HG03103 (cell line): ENCODE measurements at regions not wholly inside any gene's neighbourhood (a gene's known extent, or its start where the extent isn't known, plus 50 kb on each side); places are given as distances from the start of the nearest gene placed in this dataset.
"Not testable (repeated sequence)": the region's sequence is repeated elsewhere in the genome, so short reads cannot be mapped to it uniquely, and the experiment has no call there.

Experiments
- ATAC-seq: cut with Tn5 transposase; IDR thresholded peaks from one replicate; pipeline ENCODE4 v1.9.1; 2021; ENCODE audit warnings: low read depth; ENCODE audit not compliant: unreplicated experiment

DNA sequence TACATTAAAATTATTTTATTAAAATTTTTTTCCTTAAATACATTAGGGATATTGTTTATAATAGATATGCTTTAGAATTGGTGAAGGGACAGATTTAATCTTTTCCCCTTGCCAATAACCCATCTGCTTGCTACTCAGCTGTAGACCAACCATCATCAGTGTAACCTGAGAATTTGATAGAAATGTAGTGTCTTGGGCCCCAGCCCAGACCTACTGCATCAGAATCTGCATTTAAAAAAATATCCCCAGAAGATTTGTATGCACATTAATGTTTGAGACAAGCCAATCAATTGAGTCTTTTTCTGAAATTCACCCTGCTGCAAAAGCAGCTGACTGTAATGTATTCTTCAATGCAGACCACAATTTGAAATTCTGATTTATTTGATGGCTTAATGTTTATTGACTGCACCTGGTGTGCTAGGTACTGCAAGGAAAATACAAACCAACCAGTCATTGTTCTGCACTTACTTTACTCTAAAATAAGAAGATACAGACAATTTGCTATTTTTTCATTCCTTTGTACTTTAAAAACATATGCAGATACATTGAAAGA lies 190.7 kb upstream of the SGO1 start:
- no peak for ATAC-seq

DNA sequence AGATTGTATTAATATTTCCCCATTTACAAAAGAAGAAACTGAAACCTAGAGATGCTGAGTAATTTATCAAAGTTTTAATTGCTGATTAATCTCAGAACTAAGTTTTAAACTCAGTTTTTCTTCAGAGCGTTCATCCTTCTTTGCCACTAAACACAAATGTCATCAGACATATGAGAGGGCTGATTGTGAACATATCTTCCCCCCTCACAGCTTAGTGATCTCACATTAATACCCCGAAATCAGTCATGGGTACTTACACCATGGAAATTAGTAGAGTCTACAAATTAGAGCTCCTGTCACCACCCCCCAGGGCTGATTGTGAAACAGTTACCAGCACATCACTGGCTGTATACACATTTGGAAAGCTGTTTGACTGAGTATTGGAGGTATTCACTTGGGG lies 189.3 kb upstream of the SGO1 start:
- no peak for ATAC-seq

- ATAC-seq = not testable (repeated sequence)
Observed at GRCh38 chr3:20370273-20371063, 184.5 kb upstream of the SGO1 start.

DNA sequence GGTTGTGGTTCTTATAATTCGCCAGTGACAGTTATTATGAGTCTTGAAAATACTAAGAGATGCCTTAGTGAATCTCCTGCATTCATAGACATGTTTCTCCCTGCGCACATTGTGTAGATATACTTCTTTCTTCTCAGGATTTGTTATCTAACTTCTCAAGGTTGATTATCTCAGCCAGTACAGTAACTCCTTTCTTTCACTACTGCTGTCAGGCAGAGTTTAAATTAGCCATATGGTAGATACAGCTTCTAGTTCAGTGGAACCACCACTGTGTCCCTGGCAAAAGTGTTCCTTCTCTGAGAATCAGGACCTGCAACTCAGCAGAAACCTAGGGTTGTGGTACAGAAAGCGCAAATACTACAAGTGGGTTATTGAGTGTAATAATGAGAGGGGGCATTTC lies 175.0 kb upstream of the SGO1 start:
- no peak for ATAC-seq

- ATAC-seq = no peak
Observed at GRCh38 chr3:20353286-20353685, 167.3 kb upstream of the SGO1 start.

GRCh38 chr3:20352546-20353179 lies 166.7 kb upstream of the SGO1 start:
- ATAC-seq = no peak

DNA sequence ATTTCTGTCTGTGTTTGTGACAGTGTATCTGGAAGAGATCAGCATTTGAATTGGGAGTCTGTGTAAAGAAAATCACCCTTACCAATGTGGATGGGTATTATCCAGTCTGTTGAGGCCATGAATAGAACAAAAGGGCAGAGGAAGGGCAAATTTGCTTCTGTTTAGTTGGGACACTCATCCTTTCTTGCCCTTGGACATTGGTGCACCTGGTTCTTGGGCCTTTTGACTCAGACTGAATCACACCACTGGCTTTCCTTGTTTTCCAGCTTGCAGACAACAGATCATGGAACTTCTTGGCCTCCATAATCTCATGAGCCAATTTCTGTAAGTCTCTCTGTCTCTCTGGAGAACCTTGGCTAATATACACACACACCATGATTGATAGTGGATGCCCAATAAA lies 164.4 kb upstream of the SGO1 start:
- no peak for ATAC-seq

DNA sequence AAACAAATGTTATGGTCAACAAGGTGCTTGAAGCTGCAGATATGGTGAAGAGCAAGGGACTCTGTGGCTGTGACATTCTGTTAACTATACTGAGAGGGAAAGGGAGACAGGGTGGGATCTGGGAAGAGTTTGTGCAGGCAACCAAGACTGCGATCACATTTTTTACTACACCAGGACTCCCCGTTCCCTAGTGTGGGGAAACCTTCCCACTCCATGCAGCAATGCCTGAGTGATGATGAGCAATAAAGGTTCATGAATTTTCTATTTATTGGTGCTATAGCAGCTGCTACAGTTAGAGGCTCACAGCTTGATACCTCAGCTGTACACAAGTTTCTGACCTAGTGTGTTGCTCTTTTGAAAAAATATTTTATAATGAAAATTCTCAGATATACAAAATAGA lies 160.9 kb upstream of the SGO1 start:
- no peak for ATAC-seq

DNA sequence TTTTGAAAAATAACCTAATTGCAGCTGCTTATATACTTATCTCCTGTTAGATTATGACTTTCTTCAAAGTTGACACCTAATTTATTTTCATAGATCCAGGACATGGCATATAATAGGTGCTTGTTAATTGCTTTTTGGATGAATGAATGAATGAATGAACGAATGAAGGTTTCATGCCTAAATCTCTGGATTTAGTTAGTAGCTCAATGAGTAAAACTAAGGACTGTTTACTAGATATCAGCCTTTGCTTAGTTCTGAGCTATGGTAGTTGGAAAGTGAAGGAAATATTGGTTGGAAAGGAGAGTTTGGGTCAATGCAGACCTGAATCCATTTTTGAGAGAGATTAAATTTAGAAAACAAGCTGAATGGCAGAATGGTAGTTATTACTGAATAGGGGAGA lies 160.4 kb upstream of the SGO1 start:
- ATAC-seq = no peak

DNA sequence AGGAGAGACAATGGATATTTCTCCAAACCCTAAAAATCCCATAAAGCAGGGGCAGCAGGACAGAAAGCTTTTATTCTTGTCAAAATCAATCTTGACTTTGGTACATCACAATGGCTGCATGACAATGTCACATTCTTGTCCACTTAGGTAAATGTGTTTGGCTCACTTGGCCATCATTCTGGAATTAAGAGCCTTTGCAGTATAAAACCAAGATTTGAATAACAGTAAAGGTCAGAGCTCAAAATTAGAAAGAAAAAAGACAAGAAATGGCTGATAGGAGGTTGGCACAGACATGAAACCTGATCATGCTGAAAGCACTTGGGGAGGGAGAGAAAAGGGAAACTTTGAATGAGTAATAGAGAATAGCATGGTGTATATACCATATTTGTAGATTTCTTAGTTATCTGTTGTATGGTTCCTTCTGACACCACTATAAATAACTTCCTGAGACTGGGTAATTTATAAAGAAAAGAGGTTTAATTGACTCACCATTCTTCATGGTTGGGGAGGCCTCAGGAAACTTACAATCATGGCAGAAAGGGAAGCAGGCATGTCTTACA lies 158.5 kb upstream of the SGO1 start:
- ATAC-seq = no peak

GRCh38 chr3:20343790-20344189 lies 157.8 kb upstream of the SGO1 start:
- no peak for ATAC-seq

DNA sequence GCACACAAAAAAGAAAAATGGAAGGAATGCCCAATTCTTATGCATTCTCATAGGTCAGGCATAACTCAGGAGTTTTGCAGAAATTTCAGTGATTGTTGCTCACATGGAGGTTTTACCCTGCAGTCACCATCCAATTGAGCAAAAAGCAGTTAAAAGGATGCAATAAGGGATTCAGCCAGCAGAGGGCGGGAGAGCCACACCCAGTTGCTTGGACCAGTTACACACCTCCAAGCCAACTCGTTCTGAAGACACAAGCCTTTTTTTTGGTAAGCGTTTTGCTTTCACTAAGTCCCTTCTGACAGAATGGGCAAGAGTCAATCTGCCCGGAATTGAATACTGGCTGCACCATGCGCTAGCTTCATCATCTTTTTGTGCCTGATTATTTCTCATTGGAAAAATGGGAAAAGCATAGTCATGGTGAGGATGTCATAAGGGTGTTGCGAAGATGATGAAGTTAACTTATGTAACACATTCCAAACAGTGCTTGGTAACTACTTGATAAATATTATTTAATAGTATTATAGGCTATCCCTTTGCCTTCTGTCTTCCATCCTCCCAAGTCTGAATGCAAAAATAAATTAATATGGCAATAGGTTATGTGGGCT lies 154.4 kb upstream of the SGO1 start:
- ATAC-seq = peak; percentile 94

GRCh38 chr3:20336572-20336971 lies 150.6 kb upstream of the SGO1 start:
- no peak for ATAC-seq

- no peak for ATAC-seq
Observed at GRCh38 chr3:20334842-20335241, 148.8 kb upstream of the SGO1 start.

GRCh38 chr3:20327889-20328288 lies 141.9 kb upstream of the SGO1 start:
- ATAC-seq = no peak

DNA sequence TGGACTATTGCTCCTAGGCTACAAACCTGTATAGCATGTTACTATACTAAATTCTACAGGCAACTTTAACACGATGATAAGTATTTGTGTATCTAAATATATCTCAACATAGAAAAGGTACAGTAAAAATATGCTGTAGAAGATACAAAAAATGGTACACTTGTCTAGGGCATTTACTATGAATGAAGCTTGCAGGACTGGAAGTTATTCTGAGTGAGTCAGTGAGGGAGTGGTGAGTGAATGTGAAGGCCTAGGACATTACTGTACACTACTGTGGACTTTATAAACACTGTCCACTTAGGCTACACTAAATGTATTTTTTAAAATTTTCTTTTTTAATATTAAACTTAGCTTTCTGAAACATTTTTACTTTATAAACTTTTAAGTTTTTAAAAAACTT lies 140.5 kb upstream of the SGO1 start:
- no peak for ATAC-seq

DNA sequence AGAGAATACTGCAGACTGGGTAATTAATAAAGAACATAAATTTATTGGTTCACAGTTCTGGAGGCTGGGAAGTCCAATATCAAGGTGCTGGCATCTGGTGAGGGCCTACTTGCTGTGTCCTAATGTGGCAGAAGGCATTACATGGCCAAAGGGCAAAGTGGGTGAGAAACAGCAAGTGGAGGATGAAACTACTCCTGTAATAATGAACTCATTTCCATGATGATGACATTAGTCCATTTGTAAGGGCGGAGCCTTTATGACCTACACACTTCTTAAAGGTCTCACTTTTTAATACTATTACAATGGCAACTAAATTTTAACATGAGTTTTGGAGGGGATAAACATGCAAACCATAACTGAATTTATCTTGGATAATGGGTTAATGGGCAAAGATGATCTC lies 139.6 kb upstream of the SGO1 start:
- ATAC-seq = no peak

DNA sequence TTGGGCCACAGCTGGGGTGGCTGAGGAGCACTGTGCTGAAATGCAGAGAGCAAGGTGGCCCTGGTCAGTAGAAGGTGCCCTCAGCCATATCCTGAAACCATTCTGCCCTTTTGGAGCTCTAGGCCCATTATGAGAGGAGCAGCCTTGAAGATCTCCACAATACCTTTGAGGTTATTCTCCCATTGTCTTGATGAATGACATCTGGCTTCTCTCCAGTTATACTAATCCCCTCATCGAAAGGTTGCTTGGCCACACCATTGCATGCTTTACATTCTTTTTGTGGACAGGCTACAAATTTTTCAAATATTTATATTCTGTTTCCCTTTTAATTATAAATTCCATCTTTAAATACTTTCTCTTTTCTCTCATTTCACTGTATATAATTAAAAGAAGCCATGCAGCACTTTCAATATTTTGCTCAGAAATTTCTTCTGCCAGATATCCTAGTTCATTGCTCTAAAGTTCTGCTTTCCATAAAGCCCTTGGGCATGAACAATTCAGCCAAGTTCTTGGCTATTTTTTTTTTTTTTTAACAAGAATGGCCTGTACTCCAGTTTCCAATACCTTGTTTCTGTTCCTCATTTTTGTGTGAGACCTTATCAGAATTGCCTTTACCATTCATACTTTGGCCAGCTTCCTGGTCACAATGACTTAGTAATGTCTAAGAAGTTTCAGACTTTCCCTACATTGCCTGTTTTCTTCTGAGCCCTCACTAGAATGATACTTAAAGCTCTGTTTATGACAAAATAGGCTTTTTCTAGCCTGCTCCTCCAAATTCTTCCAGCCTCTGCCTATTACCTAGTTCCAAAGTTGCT lies 138.9 kb upstream of the SGO1 start:
- peak; percentile 100 for ATAC-seq

GRCh38 chr3:20323307-20323927 lies 137.4 kb upstream of the SGO1 start:
- no peak for ATAC-seq

- no peak for ATAC-seq
Observed at GRCh38 chr3:20322085-20322484, 136.1 kb upstream of the SGO1 start.
